HG03469 (cell line): ENCODE measurements at regions not wholly inside any gene's neighbourhood (a gene's known extent, or its start where the extent isn't known, plus 50 kb on each side); places are given as distances from the start of the nearest gene placed in this dataset.
"Not testable (repeated sequence)": the region's sequence is repeated elsewhere in the genome, so short reads cannot be mapped to it uniquely, and the experiment has no call there.

Source experiments
- ATAC-seq: cut with Tn5 transposase; IDR thresholded peaks from one replicate; pipeline ENCODE4 v1.9.1; 2021; ENCODE audit warnings: mild to moderate bottlenecking, moderate library complexity, moderate number of reproducible peaks; ENCODE audit not compliant: unreplicated experiment

- no peak for ATAC-seq
These were observed 425.2 kb downstream of the RPS29 start for GRCh38 chr14:49160983-49161382.

- ATAC-seq, result no peak
These were observed 427.1 kb downstream of the RPS29 start for GRCh38 chr14:49159081-49159480.

GRCh38 chr14:49139593-49139992 is 446.6 kb downstream of the RPS29 start:
- ATAC-seq, result no peak

- no peak for ATAC-seq
These were observed 451.2 kb downstream of the RPS29 start for GRCh38 chr14:49134940-49135339.

GRCh38 chr14:49121246-49121645 is 464.9 kb downstream of the RPS29 start:
- ATAC-seq, result no peak

- no peak for ATAC-seq
These were observed 471.9 kb downstream of the RPS29 start for GRCh38 chr14:49114161-49114893.

- ATAC-seq, result no peak
These were observed 479.2 kb downstream of the RPS29 start for GRCh38 chr14:49106741-49107667.

- ATAC-seq, result no peak
These were observed 480.2 kb downstream of the RPS29 start for GRCh38 chr14:49105956-49106355.

GRCh38 chr14:49105512-49105911 is 480.7 kb downstream of the RPS29 start:
- ATAC-seq, result no peak

GRCh38 chr14:49092345-49092744 is 493.8 kb downstream of the RPS29 start:
- ATAC-seq, result no peak

GRCh38 chr14:49089107-49089506 is 497.1 kb downstream of the RPS29 start:
- no peak for ATAC-seq

GRCh38 chr14:49073292-49073691 is 512.9 kb downstream of the RPS29 start:
- not testable (repeated sequence) for ATAC-seq

GRCh38 chr14:49058511-49058910 is 527.7 kb downstream of the RPS29 start:
- ATAC-seq, result no peak

- ATAC-seq, result no peak
These were observed 528.2 kb downstream of the RPS29 start for GRCh38 chr14:49057838-49058510.

- no peak for ATAC-seq
These were observed 530.2 kb downstream of the RPS29 start for GRCh38 chr14:49056021-49056420.

- no peak for ATAC-seq
These were observed 533.7 kb downstream of the RPS29 start for GRCh38 chr14:49052521-49052920.

- ATAC-seq, result no peak
These were observed 534.7 kb downstream of the RPS29 start for GRCh38 chr14:49051328-49052060.

- no peak for ATAC-seq
These were observed 535.4 kb downstream of the RPS29 start for GRCh38 chr14:49050822-49051221.

GRCh38 chr14:49049711-49050110 is 536.5 kb downstream of the RPS29 start:
- no peak for ATAC-seq

GRCh38 chr14:49044981-49045380 is 541.2 kb downstream of the RPS29 start:
- ATAC-seq, result no peak
